SHP77 (cell line): ENCODE measurements at regions not wholly inside any gene's neighbourhood (a gene's known extent, or its start where the extent isn't known, plus 50 kb on each side); places are given as distances from the start of the nearest gene placed in this dataset.

ENCODE experiments used
- DNase-seq, 2 experiments: peaks; one replicate each; lab custom pipeline; 2025; lab: John Stamatoyannopoulos, UW

- no peak for DNase-seq
Measured at GRCh38 chr3:5618170-5618569, 430.7 kb downstream of the EDEM1 start.

GRCh38 chr3:5630406-5630805 lies 442.9 kb downstream of the EDEM1 start:
- no peak for DNase-seq

GRCh38 chr3:5633960-5634359 lies 446.5 kb downstream of the EDEM1 start:
- no peak for DNase-seq

- no peak for DNase-seq
Measured at GRCh38 chr3:5634411-5634810, 446.9 kb downstream of the EDEM1 start.

- DNase-seq: no peak
Measured at GRCh38 chr3:5635746-5636145, 448.2 kb downstream of the EDEM1 start.

- DNase-seq: no peak
Measured at GRCh38 chr3:5638550-5638949, 451.0 kb downstream of the EDEM1 start.

GRCh38 chr3:5644773-5645670 lies 457.5 kb downstream of the EDEM1 start:
- no peak for DNase-seq

- no peak for DNase-seq
Measured at GRCh38 chr3:5645692-5646410, 458.3 kb downstream of the EDEM1 start.

- DNase-seq: no peak
Measured at GRCh38 chr3:5650303-5650702, 462.8 kb downstream of the EDEM1 start.

GRCh38 chr3:5651351-5651750 lies 463.8 kb downstream of the EDEM1 start:
- no peak for DNase-seq

- no peak for DNase-seq
Measured at GRCh38 chr3:5653426-5654143, 466.1 kb downstream of the EDEM1 start.

GRCh38 chr3:5657106-5657505 lies 469.6 kb downstream of the EDEM1 start:
- no peak for DNase-seq

GRCh38 chr3:5663601-5664000 lies 476.1 kb downstream of the EDEM1 start:
- DNase-seq: no peak

- no peak for DNase-seq
Measured at GRCh38 chr3:5666455-5666854, 478.9 kb downstream of the EDEM1 start.

GRCh38 chr3:5673521-5673920 lies 486.0 kb downstream of the EDEM1 start:
- no peak for DNase-seq

GRCh38 chr3:5675319-5675718 lies 487.8 kb downstream of the EDEM1 start:
- DNase-seq: no peak

GRCh38 chr3:5677555-5677954 lies 490.0 kb downstream of the EDEM1 start:
- DNase-seq: no peak

GRCh38 chr3:5678248-5678647 lies 490.7 kb downstream of the EDEM1 start:
- no peak for DNase-seq

GRCh38 chr3:5678844-5679243 lies 491.3 kb downstream of the EDEM1 start:
- no peak for DNase-seq

- no peak for DNase-seq
Measured at GRCh38 chr3:5687230-5687629, 499.7 kb downstream of the EDEM1 start.

GRCh38 chr3:5690490-5690889 lies 503.0 kb downstream of the EDEM1 start:
- no peak for DNase-seq

GRCh38 chr3:5690904-5691532 lies 503.5 kb downstream of the EDEM1 start:
- no peak for DNase-seq
